NOMO-1 (cell line): ENCODE measurements at regions not wholly inside any gene's neighbourhood (a gene's known extent, or its start where the extent isn't known, plus 50 kb on each side); places are given as distances from the start of the nearest gene placed in this dataset.
A peak's percentile ranks its signal among the peaks of the same experiment; 100 is the strongest.

Experiments
- DNase-seq, 2 experiments: peaks; one replicate each; lab custom pipeline; 2025; ENCODE audit not compliant: unreplicated experiment in 2 of 2; lab: John Stamatoyannopoulos, UW

DNA sequence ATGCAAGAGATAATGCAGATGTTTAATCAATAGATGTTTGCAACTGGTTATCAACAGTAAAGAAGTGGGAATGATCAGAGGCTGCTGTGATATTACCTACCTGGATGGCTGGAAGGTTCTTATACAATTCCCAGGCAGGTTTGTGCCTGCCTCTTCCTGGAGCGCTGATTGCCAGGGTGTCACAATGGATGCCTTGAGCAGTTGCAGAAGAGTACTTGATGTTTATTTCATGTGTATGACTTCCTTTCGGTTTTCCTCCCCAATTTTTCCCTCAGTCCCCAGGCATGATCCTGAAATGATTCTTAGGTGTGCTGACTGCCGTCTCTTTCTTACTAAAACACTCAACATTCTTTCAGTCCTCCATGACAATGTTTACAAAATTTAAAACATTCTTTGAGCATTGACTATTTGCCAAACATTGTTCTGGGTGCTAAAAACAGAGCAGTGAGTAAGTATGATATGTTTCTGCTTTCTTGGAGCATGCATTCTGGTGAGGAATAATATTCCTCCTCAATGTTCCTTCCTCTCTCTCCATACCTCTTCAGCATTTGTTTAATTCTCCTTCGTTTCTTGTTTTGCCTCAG is 416.6 kb upstream of the TRIB2 start:
- no peak for DNase-seq

DNA sequence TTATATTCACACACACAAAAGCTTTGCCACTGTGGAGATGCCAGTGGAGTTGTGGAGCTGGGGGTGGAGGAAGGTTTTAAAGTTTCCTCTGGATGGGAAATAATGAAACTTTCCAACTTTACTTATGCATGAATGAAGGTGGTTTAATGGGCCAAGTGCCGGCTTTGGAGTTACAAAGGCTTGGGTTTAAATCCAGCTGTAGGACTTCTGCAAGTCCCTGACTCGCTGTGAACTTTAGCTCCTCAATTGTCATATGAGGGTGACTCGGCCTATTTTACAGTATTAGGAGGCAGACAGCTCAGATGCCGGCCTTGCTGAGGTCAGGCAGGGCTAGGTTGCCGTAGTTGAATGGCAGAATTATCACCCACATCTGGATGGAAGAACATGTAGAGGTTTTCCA is 415.8 kb upstream of the TRIB2 start:
- DNase-seq, result no peak

DNA sequence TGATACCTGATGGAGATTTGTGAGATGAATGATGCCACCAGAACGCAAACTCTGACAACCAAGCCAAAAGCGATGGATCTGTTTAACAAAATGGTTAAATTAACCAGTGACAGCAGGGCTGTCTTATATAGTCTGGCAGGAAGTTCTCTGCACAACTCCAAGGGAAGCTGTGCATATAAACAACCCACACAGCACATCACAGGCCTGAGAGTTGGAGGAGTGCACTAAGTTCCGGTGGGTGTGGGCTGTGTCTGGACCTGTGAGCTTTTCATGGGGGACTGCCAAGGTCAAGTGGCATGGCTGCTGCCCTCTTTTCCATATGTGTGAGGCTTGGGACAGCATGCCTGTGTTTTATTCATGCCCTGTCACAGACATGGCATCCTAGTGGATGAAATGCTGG is 414.6 kb upstream of the TRIB2 start:
- no peak for DNase-seq

DNA sequence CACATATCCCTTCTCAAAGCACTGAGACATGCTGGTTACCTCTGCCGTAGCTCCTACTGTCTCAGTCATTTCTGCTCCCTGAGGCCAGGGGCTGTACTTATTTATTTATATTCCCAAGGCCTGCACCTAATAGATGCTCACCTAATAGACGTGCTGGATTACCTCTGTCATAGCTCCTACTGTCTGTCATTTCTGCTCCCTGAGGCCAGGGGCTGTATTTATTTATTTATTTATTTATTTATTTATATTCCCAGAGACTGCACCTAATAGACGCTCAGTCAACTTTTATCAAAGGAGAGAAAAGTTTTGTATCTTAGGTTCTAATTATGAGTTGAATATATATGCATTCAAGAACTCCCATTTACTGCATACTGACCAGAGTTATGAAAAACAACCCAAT is 414.0 kb upstream of the TRIB2 start:
- DNase-seq, result no peak

DNA sequence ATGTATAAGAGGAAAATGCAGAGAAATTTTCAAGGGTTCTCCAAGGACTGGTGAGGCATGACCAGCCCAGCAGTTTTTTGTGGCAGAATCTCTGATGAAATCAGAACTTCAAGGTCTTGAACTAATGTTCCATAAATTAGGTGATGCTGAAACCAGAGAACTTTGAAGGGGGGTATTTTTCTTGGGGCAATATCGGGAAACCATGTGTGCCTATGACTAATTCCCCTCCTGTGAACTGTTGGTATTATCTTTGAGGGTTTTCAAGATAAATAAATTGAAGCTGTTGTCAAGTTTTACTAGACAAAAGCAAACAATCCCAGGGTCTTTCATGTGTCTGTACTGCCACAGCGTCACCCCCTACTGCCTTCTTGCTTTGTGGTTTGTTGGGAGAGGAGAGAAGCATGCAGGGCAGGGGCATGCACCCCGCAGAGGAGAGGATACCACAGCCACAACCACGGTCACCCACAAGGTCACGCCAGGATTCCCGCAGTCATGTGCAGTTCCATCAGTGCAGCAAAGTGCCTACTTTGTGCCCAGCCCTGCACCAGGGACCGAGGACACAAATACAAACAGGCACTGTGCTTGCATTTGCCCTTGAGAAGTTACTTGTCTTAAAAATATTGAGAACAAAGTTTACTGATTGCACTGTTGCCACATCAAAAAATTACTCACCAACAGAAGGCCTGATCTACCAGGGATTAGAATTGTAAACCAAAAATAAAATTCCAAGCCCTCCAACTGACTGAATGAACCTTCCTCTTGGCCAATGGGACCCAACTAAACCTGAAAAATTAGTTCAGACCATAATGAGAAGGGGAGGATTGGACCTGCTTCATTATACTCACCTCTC is 413.3 kb upstream of the TRIB2 start:
- no peak for DNase-seq

DNA sequence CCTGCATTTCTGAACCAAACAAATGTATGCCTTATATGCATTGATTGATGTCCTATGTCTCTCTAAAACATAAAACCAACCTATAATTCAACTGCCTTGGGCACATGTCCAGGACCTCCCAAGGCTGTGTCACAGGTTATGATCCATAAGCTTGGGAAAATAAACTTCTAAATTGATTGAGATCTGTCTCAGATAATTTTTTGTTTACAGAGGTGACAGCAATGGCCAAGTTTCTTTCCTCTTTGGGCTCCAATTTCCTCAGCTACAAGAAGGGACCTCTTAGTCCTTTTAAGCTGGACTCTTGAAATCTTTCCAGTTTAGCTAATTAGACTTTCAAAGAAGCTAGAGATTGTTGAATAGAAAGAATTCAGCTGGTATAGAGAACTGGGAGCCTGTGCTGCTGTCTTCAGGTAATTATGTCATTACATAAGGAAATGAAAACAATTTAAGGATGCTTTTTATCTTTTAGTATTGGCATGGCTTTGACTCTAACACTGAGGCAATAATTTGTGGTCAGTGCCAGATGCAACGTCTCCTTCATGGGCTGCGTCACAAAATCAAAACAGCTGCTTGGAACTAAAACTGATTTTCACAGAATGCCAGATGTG is 412.1 kb upstream of the TRIB2 start:
- no peak for DNase-seq

DNA sequence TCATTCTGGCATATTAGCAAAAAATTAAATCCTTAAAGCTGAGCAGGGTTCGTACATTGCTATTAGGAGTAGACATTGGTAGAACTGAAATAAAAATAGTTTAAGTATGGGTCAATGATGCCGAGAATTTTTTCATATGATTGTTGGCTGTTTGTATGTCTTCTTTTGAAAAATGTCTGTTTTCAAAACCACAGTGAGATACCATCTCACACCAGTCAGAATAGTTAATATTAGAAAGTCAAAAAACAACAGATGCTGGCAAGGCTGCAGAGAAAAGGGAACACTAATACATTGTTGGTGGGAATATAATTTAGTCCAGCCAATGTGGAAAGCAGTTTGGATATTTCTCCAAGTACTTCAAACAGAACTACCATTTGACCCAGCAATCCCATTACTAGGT is 410.8 kb upstream of the TRIB2 start:
- DNase-seq, result no peak

DNA sequence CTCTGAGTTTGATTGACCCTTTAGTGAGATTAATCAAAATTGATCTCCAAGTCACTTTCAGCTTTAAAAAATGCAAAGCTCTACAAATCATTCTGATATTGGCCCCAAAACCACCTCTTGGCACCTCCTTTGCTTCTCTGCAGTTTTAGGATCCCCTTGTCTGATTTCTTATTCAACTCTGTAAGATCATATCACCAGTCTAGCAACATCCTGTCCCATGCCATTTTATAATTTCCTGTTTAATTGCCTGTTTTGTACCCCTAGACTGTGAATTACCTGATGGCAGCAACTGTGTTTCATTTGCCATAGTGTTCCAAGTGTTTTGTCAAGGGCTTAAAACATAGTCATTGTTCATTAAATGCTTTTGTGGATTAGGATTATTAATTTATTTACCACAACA is 406.3 kb upstream of the TRIB2 start:
- DNase-seq, result no peak

DNA sequence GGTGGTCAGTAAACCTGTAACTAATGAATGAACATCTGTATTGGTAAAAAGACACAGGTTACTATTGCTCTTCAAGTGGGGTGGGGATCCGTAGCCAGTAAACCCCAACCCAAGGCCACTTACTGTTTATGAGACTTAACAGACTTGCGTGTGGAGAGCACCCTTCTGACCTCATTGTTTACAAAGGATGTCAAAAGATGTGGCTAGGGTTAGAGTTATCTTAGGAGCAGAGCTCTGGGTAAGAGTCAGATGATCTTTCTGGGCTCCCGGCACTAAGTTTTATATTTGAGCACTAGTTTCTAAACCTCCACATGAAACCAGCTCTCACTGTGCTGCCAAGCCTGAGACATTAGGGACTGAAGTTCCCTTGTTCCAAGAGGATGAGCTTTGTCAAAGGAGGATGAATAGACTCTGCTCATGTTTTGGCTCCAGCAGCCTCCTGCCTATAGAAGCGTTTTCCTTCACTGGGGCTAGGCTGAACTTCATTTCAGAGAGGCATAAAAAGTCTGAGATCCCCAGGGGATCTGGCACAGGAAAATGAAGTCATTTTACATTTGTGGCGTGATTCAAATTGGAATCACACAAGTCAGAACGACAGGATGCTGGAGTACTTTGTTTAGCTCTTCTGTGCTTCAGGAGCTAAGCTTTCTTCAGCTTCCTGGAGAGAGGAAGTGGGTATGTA is 403.1 kb upstream of the TRIB2 start:
- DNase-seq, result no peak

DNA sequence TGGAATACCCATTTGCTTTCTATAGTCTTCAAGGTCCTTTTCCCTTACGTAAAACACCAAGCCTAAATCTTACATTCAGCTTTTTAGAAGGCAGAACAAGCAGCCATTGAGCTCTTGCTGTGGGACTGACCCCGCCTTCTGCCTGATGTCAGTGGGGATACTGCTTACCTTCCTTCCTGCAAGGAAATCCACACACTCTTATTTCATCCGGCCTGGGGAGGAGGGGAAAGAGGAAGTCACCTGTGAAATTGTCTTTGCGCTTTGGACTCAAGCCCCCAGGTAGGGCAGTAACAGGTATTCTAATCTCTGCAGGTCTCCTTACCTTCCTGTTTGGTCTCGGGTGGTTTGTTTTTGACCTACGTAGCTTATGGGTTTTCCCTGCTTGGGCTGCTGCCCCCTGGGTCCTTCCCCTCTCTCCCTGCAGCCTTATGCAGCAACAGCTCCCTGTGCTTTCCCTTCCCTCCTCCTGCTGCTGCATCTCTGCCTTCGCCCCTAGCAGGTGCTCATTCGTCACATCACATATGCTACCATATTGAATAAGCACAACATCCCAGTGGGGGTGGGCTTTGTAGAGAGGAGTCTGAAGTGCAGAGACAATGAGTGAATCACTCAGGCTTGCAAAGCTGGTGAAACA is 402.5 kb upstream of the TRIB2 start:
- DNase-seq, result no peak

DNA sequence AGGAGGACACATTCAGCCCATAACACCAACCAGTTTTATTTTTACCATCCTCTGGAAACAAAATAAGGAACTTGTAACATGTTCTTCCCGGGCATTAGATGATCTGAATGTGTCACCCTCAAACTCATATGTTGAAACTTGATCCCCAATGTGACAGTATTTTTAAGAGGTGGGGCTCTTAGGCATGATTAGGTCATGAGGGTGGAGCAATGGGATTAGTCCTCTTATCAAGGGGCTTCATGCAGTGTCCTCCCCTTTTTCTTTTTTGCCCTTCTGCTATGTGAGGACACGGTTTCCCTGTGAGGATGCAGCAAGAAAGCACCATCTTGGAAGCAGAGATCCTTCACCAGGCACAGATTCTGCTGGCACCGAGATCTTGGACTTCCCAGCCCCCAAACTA is 401.5 kb upstream of the TRIB2 start:
- no peak for DNase-seq

DNA sequence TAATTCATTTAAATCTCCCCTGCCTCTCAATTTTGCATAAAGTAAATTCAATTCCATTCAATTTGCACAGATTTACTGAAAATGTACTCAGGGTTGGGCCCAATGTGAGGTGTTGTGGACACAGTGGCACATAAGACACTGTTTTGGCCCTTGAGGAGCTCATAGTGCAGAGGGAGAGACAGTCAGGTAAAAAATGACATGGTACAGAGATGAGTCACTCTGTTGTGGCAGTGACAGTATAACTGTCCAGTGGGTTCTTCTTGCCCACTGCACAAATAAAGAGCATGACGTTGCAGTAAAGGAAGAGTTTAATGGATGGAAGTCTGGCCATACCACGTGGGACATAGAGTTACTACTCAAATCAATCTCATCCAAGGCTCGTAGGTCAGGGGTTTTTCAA is 400.3 kb upstream of the TRIB2 start:
- DNase-seq, result no peak

DNA sequence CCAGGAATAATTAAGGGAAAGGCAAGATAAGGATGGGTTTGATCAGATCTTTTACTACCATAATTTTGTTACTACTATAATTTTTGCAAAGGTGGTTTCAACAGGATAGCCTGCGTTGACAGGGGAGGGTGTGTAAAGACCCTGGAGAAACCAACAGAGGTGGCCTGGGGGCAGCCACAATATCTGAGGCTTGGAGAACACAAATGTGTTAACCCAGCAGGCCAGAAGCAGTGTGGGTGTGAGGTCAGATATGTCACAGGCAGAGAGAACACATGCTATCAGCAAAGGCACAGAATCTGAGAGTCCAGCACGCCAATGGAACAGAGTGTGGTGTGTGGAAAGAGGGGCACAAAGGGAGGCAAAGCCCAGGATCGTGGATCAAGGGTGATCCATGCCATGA is 399.4 kb upstream of the TRIB2 start:
- DNase-seq, result no peak

DNA sequence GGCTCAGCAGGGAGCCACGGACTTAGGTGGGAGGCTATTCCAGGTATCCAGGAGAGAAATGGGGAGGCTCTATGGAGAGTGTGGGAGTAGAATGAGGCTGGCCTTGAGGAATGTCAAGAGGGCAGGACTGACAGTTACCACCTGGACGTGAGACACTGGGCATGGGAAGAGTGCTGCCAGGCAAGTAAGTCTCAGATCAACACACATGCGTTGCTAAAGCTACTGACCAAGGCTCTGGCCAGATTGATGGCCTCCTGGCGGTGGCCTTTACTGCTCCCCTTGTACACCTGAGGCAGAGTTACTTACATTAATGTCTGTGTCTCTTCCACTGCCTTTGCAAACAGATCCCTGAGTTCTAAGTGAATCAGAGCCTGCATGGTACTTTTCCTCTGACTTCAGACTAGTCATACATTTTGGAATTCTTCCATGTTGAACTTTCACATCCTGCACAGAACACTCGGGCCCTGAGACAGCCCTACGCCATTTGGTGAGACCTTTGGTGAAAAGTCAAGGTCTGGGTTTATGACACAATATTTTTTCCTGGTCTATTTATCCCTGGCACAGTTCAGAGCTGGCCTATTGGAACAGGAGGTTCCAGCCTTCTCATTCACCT is 398.8 kb upstream of the TRIB2 start:
- DNase-seq, result no peak

DNA sequence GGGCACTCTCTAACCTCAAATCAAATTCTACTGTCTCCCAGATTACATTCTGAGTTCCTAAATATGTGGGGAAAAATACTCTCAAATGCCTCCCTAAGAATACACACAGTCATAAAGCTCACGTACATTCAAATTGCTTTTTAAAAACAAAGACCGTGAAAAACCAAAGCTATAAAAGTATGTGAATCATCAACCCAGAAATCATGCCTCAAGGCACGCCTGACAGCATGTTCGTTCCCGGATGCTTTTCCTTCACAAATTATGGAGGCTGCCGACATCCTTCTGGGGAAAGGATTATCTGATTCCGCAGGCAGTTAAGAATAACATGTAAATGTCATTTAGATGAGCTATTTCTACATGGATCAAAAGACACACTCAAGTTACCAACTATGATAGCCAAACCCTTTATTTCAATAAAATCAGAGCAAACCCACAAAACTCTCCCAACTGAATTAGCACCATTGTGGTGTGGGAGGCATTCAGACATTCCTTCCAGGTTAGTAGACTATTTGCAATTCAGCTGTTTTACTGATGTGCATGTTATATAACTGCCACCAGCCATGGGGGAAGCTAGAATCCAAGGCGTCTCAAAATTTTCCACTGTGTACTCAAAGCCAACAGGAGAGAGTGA is 398.2 kb upstream of the TRIB2 start:
- no peak for DNase-seq

DNA sequence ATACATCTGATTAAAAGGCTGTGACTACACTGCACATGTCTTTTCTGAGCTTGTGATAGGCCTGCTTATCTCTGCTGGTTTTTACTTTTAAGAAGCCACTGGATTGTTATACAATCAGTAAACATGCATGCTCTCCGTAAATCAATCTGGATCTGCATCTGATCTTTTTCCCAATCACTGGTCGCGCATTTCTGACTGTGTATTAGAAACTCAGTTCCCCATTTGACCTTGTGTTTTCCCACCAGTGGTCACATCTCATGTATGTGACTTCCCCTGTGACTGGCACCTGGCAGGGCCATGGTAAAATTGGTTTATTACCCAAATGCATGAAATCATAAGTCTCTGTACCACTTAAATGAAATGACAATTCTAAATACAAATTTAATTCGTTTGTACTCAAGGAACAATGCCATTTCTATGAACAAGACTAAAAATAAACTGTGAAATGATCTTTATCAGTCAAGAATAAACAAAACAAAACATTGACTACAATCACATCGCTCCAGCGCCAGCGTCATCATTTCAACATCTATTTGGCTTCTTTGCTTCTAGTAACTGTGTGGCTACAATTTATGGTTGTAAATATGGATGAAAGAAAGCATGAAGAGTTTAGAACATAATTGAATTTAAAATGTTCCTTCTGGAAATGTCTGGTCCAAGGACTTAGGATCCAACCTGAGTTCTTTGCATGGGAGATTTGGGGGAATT is 396.6 kb upstream of the TRIB2 start:
- DNase-seq, result no peak

DNA sequence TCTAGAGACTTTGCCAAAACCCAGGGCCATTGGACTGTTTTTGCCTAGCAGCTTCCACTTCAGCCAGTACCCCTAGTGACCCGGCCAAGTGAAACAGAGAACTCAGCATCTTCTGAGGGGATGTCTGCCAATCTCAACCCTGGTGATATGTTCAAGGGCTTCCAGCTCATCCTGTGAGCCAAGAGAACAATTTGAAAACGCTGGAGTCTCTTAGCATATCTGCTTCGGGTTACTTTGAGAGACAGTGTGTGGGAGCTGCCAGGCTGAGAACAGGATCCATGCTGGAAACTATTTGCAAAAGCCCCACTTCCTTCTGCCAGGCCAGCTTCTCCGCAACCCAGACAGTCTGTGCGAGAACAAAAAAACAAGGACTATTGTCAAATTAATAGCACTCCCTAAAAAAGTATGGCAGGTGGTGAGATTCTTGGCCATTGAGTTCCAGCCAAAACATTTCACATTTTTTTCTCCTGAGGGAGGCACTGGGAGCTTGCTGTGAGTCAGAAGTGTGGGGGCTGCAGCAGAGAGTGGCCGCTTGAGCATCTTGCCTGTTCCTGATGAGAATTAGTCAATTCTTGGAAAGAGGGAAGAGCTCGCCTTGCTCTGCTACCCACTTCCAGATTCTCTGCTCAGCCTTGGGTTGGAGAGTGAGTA is 395.6 kb upstream of the TRIB2 start:
- DNase-seq, result no peak

DNA sequence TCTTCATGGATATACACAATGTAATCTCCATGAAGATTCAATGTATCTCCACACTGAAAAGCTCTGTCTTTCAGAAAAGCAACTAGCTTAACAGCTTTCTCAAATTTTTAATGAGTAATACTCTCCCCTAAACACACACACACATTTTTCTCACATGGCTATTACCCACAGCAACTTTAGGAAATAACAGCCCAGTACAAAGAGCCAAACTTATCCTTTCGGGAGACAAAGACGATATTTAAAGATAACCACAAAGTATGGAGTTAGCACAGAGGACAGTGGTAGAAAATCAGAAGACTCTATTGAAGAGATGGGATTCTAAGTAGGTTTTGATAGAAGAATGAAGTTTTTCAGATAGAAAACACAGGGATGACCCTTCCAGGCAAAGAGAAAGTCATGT is 394.9 kb upstream of the TRIB2 start:
- no peak for DNase-seq

DNA sequence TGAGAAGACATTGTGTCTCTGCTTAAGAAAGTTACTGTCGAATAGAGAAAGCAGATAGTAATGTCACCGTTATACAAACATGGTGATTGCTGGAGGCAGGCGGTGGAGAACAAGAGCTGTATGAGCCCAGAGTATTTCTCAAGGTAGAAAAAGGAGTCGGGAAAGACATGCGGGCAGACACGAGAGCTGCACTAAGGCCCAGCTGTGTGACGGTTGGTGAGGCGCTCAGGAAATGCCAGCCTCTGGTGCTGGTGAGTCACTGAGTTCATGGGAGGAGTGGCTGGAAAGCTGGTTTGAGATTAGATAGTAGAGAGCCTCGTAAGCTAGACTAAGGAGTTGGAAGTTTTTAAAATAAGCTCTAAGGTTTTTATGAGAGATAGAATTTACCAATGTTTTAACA is 390.9 kb upstream of the TRIB2 start:
- DNase-seq, result peak; percentile 1 to 3
